SK-N-SH (cell line): ENCODE measurements at regions not wholly inside any gene's neighbourhood (a gene's known extent, or its start where the extent isn't known, plus 50 kb on each side); places are given as distances from the start of the nearest gene placed in this dataset.

ENCODE experiments used
- CTCF ChIA-PET: fragments of 300-600, 350-600 bp; formaldehyde crosslinking; extraction: SDS; loops from one replicate; lab custom pipeline; 2021; lab: Yijun Ruan, JAX
- POLR2A ChIA-PET: fragments of 350-600 bp; sonication (Branson Sonifier 250); formaldehyde crosslinking; extraction: SDS; loops from one replicate; lab custom pipeline; 2020; ENCODE audit warnings: antibody characterized with exemption, inconsistent platforms; lab: Yijun Ruan, JAX
- DNase-seq: peaks from one replicate; pipeline ENCODE4 v3.0.0; 2012
- H2AFZ ChIP-seq: fragments of 200-600 bp; sonication (generic); 2 replicates; pipeline ENCODE4 v1.8.1; 2016; ENCODE audit warnings: antibody characterized with exemption, mild to moderate bottlenecking, low read depth
- H3F3A ChIP-seq: fragments of 200-600 bp; sonication (generic); replicated peaks from 2 replicates; pipeline ENCODE3; 2016; ENCODE audit warnings: antibody characterized with exemption, mild to moderate bottlenecking; ENCODE audit not compliant: insufficient read depth
- H3K27ac ChIP-seq, 2 experiments: fragments of 200-500 bp in 1 of 2; fragments of 200-600 bp in 1 of 2; sonication (Bioruptor generic) in 1 of 2; sonication (generic), shearing (Covaris generic) in 1 of 2; 2 replicates each; pipeline versions ENCODE4 v1.5.1 to v1.6.1; 2014 to 2016; ENCODE audit warnings: low read depth in 2 of 2, inconsistent platforms in 1 of 2, low read length in 1 of 2, mild to moderate bottlenecking in 1 of 2, mixed read lengths in 1 of 2
- H3K27me3 ChIP-seq: fragments of 200-600 bp; sonication (generic), shearing (Covaris generic); 2 replicates; pipeline ENCODE4 v1.6.1; 2016; ENCODE audit warnings: mixed run types; ENCODE audit not compliant: insufficient read depth
- H3K36me3 ChIP-seq, 2 experiments: fragments of 200-500 bp in 1 of 2; fragments of 200-600 bp in 1 of 2; sonication (Bioruptor generic) in 1 of 2; sonication (generic) in 1 of 2; replicated peaks in 1 of 2; 2 replicates each; pipeline versions ENCODE3 to v1.5.1; 2014 to 2016; ENCODE audit warnings: low read length in 1 of 2, mild to moderate bottlenecking in 1 of 2; ENCODE audit not compliant: insufficient read depth in 2 of 2, control insufficient read depth in 1 of 2
- H3K4me1 ChIP-seq, 2 experiments: fragments of 200-500 bp in 1 of 2; fragments of 200-600 bp in 1 of 2; sonication (Bioruptor generic) in 1 of 2; sonication (generic), shearing (Covaris generic) in 1 of 2; 2 replicates each; pipeline versions ENCODE4 v1.5.1 to v1.6.1; 2014 to 2016; ENCODE audit warnings: low read depth in 1 of 2, low read length in 1 of 2, mixed run types in 1 of 2; ENCODE audit not compliant: insufficient read depth in 2 of 2, control insufficient read depth in 1 of 2
- H3K4me2 ChIP-seq: fragments of 200-600 bp; sonication (generic), shearing (Covaris generic); 2 replicates; pipeline ENCODE4 v1.6.1; 2017; ENCODE audit warnings: mixed run types
- H3K4me3 ChIP-seq, 2 experiments: fragments of 200-500 bp in 1 of 2; fragments of 200-600 bp in 1 of 2; sonication (Bioruptor generic) in 1 of 2; sonication (generic), shearing (Covaris generic) in 1 of 2; 2 replicates each; pipeline versions ENCODE4 v1.5.1 to v1.8.1; 2014 to 2016; ENCODE audit warnings: low read depth in 2 of 2, inconsistent platforms in 1 of 2, low read length in 1 of 2, mild to moderate bottlenecking in 1 of 2, mixed read lengths in 1 of 2, moderate library complexity in 1 of 2
- H3K79me2 ChIP-seq: fragments of 200-600 bp; sonication (generic); 2 replicates; pipeline ENCODE4 v1.8.1; 2017; ENCODE audit warnings: mild to moderate bottlenecking; ENCODE audit not compliant: insufficient read depth
- H3K9ac ChIP-seq: fragments of 200-600 bp; sonication (generic); 2 replicates; pipeline ENCODE4 v1.6.1; 2017; ENCODE audit warnings: mixed run types
- H3K9me2 ChIP-seq: fragments of 200-600 bp; sonication (generic); 2 replicates; pipeline ENCODE4 v1.6.1; 2017; ENCODE audit warnings: mixed run types
- H3K9me3 ChIP-seq: fragments of 200-600 bp; sonication (generic); 2 replicates; pipeline ENCODE4 v1.6.1; 2017; ENCODE audit warnings: mixed run types, mild to moderate bottlenecking, moderate library complexity
- H4K20me1 ChIP-seq: fragments of 200-600 bp; sonication (generic); 2 replicates; pipeline ENCODE4 v1.6.1; 2017; ENCODE audit warnings: mild to moderate bottlenecking, mixed run types; ENCODE audit not compliant: insufficient read depth
- EP300 ChIP-seq, 2 experiments: IDR thresholded peaks; 2 replicates each; pipeline versions ENCODE4 v1.4.0 to v1.6.1; 2012; ENCODE audit warnings: borderline replicate concordance in 1 of 2, low read depth in 1 of 2, low read length in 1 of 2
- EZH2phosphoT487 ChIP-seq: fragments of 200-600 bp; sonication (generic); IDR thresholded peaks from 2 replicates; pipeline ENCODE4 v1.6.1; 2017; ENCODE audit warnings: low read depth, mixed run types, mild to moderate bottlenecking, antibody characterized with exemption, moderate library complexity, borderline replicate concordance
- FOSL2 ChIP-seq: IDR thresholded peaks from 2 replicates; pipeline ENCODE4 v1.4.0; 2012; ENCODE audit warnings: low read depth, mild to moderate bottlenecking, moderate library complexity, borderline replicate concordance
- FOXJ3 ChIP-seq: sonication (generic); formaldehyde crosslinking; IDR thresholded peaks from 2 replicates; pipeline ENCODE4 v1.5.1; 2020; ENCODE audit warnings: mild to moderate bottlenecking, missing genetic modification reagents
- GABPA ChIP-seq: IDR thresholded peaks from 2 replicates; pipeline ENCODE4 v1.4.0; 2012; ENCODE audit warnings: low read depth, mild to moderate bottlenecking
- GATA2 ChIP-seq: sonication (generic); formaldehyde crosslinking; IDR thresholded peaks from 2 replicates; pipeline ENCODE4 v1.5.0; 2020; ENCODE audit warnings: mild to moderate bottlenecking, missing genetic modification reagents
- JUND ChIP-seq: IDR thresholded peaks from 2 replicates; pipeline ENCODE4 v1.4.0; 2012
- MXI1 ChIP-seq: IDR thresholded peaks from 2 replicates; pipeline ENCODE4 v1.6.1; 2012; ENCODE audit warnings: mild to moderate bottlenecking, low read depth, low read length, improper control_type of control experiment
- NFIC ChIP-seq: IDR thresholded peaks from 2 replicates; pipeline ENCODE4 v1.4.0; 2012; ENCODE audit warnings: borderline replicate concordance
- NRF1 ChIP-seq: IDR thresholded peaks from 2 replicates; pipeline ENCODE4 v1.6.1; 2012; ENCODE audit warnings: low read depth, mild to moderate bottlenecking, low read length
- RCOR1 ChIP-seq: fragments of 150-350 bp; IDR thresholded peaks from 2 replicates; pipeline ENCODE4 v1.6.1; 2017; ENCODE audit warnings: antibody characterized with exemption, low read length
- TAF1 ChIP-seq: IDR thresholded peaks from 2 replicates; pipeline ENCODE4 v1.6.1; 2012; ENCODE audit warnings: low read depth, mild to moderate bottlenecking, low read length, moderate library complexity, borderline replicate concordance
- TCF12 ChIP-seq: IDR thresholded peaks from 2 replicates; pipeline ENCODE4 v1.4.0; 2012
- TEAD4 ChIP-seq: IDR thresholded peaks from 2 replicates; pipeline ENCODE4 v1.4.0; 2012; ENCODE audit warnings: mild to moderate bottlenecking, borderline replicate concordance; ENCODE audit not compliant: insufficient read depth
- YY1 ChIP-seq: IDR thresholded peaks from 2 replicates; pipeline ENCODE4 v1.4.0; 2012; ENCODE audit warnings: low read depth, mild to moderate bottlenecking
- WGBS: methylation state at CpG from one replicate; pipeline ENCODE4 v1.1.6; 2017; ENCODE audit warnings: low lambda C conversion rate; 5-methylcytosine and 5-hydroxymethylcytosine counted together
- TF ChIP-seq, protein P1 (sequence below): IDR thresholded peaks from 2 replicates; pipeline ENCODE4 v1.6.1; 2012; ENCODE audit warnings: mild to moderate bottlenecking, low read depth, low read length, moderate library complexity
- TF ChIP-seq, protein P2 (sequence below): fragments of 150-350 bp; IDR thresholded peaks from 2 replicates; pipeline ENCODE4 v1.6.1; 2017; ENCODE audit warnings: antibody characterized with exemption, low read length, low read depth, borderline replicate concordance
- TF ChIP-seq, protein P3 (sequence below): IDR thresholded peaks from 2 replicates; pipeline ENCODE4 v1.4.0; 2012; ENCODE audit warnings: low read depth, borderline replicate concordance
- TF ChIP-seq, protein P4 (sequence below): IDR thresholded peaks from 2 replicates; pipeline ENCODE4; 2012
- TF ChIP-seq, protein P5 (sequence below): fragments of 150-350 bp; IDR thresholded peaks from 2 replicates; pipeline ENCODE4 v1.6.1; 2016; ENCODE audit warnings: mild to moderate bottlenecking, low read depth, low read length

DNA sequence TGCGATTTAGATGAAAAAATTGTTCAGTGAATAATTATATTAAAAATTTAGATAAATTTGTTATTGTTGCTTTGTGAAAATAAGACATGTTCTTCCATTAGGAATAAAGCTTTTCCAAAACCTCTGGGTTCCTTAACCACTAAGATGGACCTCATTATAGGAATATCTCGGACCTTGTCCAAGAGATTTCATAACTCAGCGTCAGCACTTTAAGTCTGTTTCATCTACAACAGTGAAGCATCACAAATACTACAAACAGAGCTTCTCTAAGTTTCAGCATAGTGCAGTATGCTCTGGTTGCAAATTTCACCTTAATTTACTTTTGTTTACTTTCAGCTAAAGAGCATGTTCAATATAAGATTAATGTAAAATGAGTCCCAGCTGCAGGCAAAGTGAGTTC lies 150.3 kb downstream of the UBE2E3 start:
- no peak overlapping the region for H2AFZ ChIP-seq
- H4K20me1 ChIP-seq: no peaks in the 10 kb centered on the region
- no peak for DNase-seq
- no peaks in the 10 kb centered on the region for H3F3A ChIP-seq
- peaks cover 8% of the 10 kb centered on the region; the same call in 1 of the 2 replicates for H3K9me3 ChIP-seq
- no peak overlapping the region for H3K27ac ChIP-seq
- no peak overlapping the region for H3K4me3 ChIP-seq
- CTCF ChIA-PET: interaction anchor here (0.7 to 1.2 kb wide), 5 partner anchors 9 to 150 kb away, joined by 3 to 4 read pairs (median 3); no protein-coding TSS in a partner anchor
- no peaks in the 10 kb centered on the region for H3K4me1 ChIP-seq
- no peaks in the 10 kb centered on the region for H3K27me3 ChIP-seq
- H3K79me2 ChIP-seq: no peaks in the 10 kb centered on the region
- 80% methylated on average over 3 of the region's 3 CpGs for WGBS
- POLR2A ChIA-PET: no interaction called here
- H3K4me2 ChIP-seq: no peak overlapping the region
- H3K9ac ChIP-seq: no peak overlapping the region
- TF ChIP-seq, protein P1, sequence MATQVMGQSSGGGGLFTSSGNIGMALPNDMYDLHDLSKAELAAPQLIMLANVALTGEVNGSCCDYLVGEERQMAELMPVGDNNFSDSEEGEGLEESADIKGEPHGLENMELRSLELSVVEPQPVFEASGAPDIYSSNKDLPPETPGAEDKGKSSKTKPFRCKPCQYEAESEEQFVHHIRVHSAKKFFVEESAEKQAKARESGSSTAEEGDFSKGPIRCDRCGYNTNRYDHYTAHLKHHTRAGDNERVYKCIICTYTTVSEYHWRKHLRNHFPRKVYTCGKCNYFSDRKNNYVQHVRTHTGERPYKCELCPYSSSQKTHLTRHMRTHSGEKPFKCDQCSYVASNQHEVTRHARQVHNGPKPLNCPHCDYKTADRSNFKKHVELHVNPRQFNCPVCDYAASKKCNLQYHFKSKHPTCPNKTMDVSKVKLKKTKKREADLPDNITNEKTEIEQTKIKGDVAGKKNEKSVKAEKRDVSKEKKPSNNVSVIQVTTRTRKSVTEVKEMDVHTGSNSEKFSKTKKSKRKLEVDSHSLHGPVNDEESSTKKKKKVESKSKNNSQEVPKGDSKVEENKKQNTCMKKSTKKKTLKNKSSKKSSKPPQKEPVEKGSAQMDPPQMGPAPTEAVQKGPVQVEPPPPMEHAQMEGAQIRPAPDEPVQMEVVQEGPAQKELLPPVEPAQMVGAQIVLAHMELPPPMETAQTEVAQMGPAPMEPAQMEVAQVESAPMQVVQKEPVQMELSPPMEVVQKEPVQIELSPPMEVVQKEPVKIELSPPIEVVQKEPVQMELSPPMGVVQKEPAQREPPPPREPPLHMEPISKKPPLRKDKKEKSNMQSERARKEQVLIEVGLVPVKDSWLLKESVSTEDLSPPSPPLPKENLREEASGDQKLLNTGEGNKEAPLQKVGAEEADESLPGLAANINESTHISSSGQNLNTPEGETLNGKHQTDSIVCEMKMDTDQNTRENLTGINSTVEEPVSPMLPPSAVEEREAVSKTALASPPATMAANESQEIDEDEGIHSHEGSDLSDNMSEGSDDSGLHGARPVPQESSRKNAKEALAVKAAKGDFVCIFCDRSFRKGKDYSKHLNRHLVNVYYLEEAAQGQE: no peak
- TF ChIP-seq NRF1 (no peak), EP300 (IDR thresholded peaks at IDR 0.05; ENCODE audit: borderline replicate concordance in 1 of 2, low read depth in 1 of 2, low read length in 1 of 2) (no peak), TEAD4 (no peak), GATA2 (CRISPR knock-in tag) (no peak), NFIC (no peak), JUND (no peak), FOSL2 (no peak), TCF12 (no peak), FOXJ3 (CRISPR knock-in tag) (no peak), EZH2phosphoT487 (no peak), MXI1 (no peak), GABPA (no peak), RCOR1 (no peak), YY1 (no peak), TAF1 (no peak)
- TF ChIP-seq, protein P2, sequence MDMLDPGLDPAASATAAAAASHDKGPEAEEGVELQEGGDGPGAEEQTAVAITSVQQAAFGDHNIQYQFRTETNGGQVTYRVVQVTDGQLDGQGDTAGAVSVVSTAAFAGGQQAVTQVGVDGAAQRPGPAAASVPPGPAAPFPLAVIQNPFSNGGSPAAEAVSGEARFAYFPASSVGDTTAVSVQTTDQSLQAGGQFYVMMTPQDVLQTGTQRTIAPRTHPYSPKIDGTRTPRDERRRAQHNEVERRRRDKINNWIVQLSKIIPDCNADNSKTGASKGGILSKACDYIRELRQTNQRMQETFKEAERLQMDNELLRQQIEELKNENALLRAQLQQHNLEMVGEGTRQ: no peak
- TF ChIP-seq, protein P3, sequence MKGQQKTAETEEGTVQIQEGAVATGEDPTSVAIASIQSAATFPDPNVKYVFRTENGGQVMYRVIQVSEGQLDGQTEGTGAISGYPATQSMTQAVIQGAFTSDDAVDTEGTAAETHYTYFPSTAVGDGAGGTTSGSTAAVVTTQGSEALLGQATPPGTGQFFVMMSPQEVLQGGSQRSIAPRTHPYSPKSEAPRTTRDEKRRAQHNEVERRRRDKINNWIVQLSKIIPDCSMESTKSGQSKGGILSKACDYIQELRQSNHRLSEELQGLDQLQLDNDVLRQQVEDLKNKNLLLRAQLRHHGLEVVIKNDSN: no peak
- TF ChIP-seq, protein P4, sequence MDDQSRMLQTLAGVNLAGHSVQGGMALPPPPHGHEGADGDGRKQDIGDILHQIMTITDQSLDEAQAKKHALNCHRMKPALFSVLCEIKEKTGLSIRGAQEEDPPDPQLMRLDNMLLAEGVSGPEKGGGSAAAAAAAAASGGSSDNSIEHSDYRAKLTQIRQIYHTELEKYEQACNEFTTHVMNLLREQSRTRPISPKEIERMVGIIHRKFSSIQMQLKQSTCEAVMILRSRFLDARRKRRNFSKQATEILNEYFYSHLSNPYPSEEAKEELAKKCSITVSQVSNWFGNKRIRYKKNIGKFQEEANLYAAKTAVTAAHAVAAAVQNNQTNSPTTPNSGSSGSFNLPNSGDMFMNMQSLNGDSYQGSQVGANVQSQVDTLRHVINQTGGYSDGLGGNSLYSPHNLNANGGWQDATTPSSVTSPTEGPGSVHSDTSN: no peak
- TF ChIP-seq, protein P5, sequence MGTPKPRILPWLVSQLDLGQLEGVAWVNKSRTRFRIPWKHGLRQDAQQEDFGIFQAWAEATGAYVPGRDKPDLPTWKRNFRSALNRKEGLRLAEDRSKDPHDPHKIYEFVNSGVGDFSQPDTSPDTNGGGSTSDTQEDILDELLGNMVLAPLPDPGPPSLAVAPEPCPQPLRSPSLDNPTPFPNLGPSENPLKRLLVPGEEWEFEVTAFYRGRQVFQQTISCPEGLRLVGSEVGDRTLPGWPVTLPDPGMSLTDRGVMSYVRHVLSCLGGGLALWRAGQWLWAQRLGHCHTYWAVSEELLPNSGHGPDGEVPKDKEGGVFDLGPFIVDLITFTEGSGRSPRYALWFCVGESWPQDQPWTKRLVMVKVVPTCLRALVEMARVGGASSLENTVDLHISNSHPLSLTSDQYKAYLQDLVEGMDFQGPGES: no peak
- H3K36me3 ChIP-seq: no peaks in the 10 kb centered on the region
- no peaks in the 10 kb centered on the region for H3K9me2 ChIP-seq
